HG02678 (cell line): ENCODE measurements at regions not wholly inside any gene's neighbourhood (a gene's known extent, or its start where the extent isn't known, plus 50 kb on each side); places are given as distances from the start of the nearest gene placed in this dataset.

Experiments used
- ATAC-seq: cut with Tn5 transposase; IDR thresholded peaks from one replicate; pipeline ENCODE4 v1.9.1; 2021; ENCODE audit warnings: mild to moderate bottlenecking, moderate library complexity; ENCODE audit not compliant: unreplicated experiment

DNA sequence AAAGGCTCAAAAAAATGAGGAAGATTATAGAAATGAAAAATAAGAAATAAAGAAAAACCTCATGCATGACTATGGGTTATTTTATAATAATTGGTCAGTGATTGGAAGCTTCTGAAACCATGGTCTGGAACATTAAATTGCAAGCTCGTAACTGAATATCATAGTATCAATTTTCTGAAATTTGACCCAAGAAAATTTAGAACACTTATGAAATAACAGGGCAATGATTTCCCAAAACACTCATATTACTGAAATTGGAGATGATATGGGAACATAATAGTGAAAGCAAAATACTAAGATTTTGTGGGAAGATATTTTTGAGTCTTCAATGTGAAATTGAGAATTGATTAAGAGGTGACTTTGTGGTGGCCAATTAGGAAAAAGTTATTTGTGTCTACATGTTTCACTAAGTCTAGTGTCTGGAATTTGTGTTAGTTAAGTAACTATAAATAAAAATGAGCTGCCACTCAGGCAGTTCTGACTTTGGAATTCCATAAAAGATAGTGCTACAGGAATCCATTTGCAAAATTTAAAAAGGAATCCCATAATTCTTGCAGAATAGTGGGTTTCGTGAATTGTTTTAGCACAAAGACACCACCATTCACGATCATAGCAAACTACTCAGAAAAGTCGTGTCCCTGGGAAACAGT, 603.0 kb downstream of the LMO7 start:
- no peak for ATAC-seq

GRCh38 chr13:76231522-76232167, 595.5 kb downstream of the LMO7 start:
- ATAC-seq, result no peak

- ATAC-seq, result no peak
Measured at GRCh38 chr13:76229281-76229680, 593.2 kb downstream of the LMO7 start.

DNA sequence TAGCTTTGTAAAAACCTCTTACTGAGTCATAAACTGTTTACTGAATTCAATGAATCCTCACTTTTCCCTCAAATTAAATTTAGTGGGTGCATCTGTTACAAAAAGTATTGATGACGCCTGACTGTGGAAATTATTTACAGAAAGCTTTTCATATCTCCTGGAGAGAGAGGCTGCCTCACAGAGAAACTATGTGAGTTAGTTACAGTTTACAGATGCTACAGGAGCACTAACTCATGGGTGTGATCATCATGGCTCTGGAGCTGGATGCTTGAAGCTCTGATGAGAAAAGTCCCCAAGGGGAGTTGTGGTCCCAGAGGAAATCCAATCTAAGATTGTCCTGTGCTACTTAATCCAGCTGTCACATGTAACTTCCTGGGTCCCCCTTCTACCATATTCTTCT, 590.8 kb downstream of the LMO7 start:
- no peak for ATAC-seq

DNA sequence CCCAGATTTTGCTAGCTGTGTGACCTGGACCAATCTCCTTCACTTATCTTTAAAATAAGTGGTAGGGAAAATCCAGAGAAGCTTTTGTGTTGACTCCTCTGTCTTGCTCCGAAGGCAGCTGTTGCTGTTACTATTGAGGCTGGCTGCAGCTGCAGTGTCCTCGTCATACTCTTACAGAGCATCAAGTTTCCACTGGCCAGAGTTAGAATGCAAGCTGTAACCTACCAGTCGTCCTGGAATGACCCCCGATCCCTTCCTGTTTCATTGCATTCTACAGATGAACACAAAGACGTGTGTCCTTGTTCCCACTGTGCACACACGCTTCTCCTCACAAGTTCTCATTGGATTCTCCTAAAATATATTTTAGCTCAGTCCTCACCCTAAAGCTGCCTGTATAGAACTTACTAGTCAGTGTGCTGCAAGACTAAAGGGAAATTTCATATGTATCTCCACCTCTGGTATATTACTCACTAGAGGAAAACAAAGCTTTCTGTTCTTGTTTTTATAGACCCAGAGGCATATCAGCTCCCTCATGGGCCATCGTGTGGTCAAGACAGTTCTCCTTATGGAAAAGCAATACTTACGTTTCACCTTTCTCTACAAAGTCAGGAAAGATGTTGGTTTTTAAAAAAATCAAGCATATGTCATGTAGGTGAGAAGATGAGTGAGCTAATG, 589.8 kb downstream of the LMO7 start:
- no peak for ATAC-seq

- ATAC-seq, result no peak
Measured at GRCh38 chr13:76223999-76224398, 587.9 kb downstream of the LMO7 start.

- no peak for ATAC-seq
Measured at GRCh38 chr13:76223565-76223964, 587.4 kb downstream of the LMO7 start.

- no peak for ATAC-seq
Measured at GRCh38 chr13:76222511-76222910, 586.4 kb downstream of the LMO7 start.

DNA sequence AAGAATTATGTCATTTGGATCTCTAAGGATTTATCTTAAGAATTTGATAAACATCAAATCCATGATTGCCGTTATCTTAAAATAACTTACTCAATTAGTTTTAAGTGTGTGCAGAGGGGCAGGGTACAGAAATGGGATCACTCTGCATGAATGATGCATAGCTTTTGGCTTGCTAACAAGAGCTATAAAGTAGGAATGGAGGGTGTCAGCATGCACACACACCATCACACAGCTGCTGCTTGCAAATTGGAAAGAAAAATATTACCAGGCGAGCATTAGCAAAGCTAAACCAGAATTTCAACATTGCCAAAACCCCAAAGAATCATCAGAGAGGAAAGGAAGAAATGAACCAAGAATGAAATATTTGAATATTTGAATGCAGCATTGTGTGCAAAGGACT, 580.6 kb downstream of the LMO7 start:
- ATAC-seq, result no peak

- ATAC-seq, result peak; percentile 12
Measured at GRCh38 chr13:76214001-76214400, 577.9 kb downstream of the LMO7 start.

GRCh38 chr13:76213423-76213904, 577.3 kb downstream of the LMO7 start:
- peak; percentile 38 for ATAC-seq

DNA sequence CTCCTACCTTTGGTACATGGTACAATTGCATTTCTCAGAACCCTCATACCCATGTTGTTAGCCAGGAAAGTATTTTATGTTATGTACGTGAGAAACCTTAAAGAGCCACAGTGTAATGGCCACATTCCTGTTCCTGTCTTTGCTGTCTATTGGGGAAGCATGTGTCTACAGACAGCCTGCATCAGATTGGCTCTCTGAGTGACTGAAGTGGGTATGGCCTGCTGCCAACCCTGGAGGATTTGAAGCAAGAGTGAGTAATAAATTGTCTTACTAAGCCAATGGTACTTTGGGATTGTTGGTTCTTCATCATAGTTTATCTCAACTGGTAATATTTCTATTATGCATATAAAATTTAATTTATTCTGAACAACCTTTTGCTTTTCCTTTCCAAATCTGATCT, 574.1 kb downstream of the LMO7 start:
- no peak for ATAC-seq

DNA sequence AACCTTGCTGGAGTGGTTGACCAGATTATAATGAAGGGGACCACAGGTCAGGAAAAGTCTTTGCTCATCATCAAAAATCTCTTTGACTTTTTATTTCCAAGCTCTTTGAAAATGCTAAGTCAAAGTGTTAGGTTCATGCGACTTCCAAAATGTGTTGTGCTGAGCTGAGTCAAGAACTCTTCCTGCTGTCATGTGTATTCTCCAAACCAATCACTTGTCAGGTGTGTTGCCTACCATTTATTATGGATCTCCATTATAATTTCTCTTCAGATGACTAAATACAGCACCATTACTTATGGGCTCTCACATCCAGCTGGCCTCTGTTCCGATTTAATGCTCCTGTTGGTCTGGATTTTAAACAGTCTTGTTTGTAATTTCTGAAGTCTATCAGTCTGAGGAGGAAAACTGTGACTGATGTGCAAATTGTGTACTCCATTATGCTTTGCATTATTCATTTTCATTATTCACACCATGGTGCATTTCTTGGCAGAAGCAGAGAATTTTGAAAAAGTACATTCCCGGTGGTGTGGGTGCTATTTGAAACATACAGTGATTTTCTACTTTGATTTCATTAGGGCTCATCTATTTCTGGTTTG, 562.5 kb downstream of the LMO7 start:
- ATAC-seq, result no peak

GRCh38 chr13:76189882-76190519, 553.9 kb downstream of the LMO7 start:
- no peak for ATAC-seq

DNA sequence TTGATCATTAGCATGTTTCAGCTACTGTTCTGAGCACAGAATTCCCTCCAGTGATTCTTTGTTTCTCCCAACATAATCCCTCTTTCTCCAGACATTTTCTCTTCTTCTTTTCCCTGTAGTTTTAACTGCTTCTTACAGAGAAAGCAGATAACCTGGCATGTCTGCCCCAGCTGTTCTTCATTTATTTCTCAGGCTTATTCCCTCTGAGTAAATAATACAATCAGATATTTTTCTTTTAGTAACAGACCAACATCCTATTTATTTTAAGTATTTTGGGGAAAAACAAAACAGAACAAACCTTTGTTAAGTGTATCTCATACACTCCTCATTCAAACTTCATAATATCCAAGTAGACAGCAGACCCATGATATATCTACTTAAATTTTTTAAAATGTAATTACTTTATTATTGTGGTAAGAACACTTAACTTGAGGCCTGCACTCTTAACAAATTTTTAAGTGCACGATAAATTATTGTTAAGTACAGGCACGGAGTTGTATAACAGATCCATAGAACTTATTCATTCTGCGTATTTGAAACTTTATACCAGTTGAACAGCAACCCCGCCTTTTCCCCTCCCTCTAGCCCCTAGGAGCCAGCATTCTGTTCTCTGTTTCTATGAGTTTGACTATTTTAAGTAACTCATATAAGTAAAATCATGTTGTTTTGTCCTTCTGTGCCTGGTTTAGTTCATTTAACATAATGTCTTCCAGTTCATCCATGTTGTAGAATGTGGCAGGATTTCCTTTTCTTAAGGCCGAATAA, 540.0 kb downstream of the LMO7 start:
- no peak for ATAC-seq

GRCh38 chr13:76168661-76169060, 532.5 kb downstream of the LMO7 start:
- ATAC-seq, result no peak

GRCh38 chr13:76164290-76164689, 528.2 kb downstream of the LMO7 start:
- ATAC-seq, result no peak

DNA sequence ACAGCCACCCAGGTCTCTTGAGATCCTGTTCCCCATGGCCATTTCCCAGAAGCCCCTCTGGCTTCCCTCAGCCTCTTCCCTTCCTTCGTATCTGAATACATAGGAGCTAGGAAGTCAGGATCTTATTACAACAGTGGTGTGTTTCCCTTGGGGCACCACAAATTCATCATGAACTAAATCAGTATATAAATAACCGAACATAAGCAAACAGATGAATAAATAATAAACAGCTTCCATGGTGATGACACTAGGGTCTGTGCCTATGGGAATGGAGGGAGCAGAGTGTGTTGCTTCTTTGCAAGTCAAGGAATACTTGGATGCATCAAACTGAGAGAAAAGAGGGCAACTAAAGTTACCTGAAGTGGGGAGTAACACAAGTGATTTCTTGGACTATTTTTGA, 527.6 kb downstream of the LMO7 start:
- no peak for ATAC-seq

GRCh38 chr13:76160961-76161925, 525.1 kb downstream of the LMO7 start:
- no peak for ATAC-seq
